Nephron progenitor cell (in vitro differentiated cells): ENCODE measurements at regions not wholly inside any gene's neighbourhood (a gene's known extent, or its start where the extent isn't known, plus 50 kb on each side); places are given as distances from the start of the nearest gene placed in this dataset.

ENCODE experiments used
- DNase-seq: peaks from one replicate; pipeline ENCODE4 v3.0.0; 2021
- H3K27ac Mint-ChIP-seq: 2 replicates; pipeline ENCODE4 v1.8.0; 2021; ENCODE audit warnings: mild to moderate bottlenecking, moderate library complexity, mixed read lengths
- H3K27me3 Mint-ChIP-seq: 2 replicates; pipeline ENCODE4 v1.8.0; 2021; ENCODE audit warnings: mild to moderate bottlenecking, low read depth, mixed read lengths; ENCODE audit not compliant: poor library complexity
- H3K36me3 Mint-ChIP-seq: 2 replicates; pipeline ENCODE4 v1.8.0; 2021; ENCODE audit warnings: low read depth, mixed read lengths
- H3K4me1 Mint-ChIP-seq: 2 replicates; pipeline ENCODE4 v1.8.0; 2021; ENCODE audit warnings: mixed read lengths
- H3K4me3 Mint-ChIP-seq: 2 replicates; pipeline ENCODE4 v1.8.0; 2021; ENCODE audit warnings: mild to moderate bottlenecking, moderate library complexity, mixed read lengths
- H3K9me3 Mint-ChIP-seq: 2 replicates; pipeline ENCODE4 v1.8.0; 2021; ENCODE audit warnings: mild to moderate bottlenecking, moderate library complexity, mixed read lengths
- TF ChIP-seq, protein P1 (sequence below): fragments of 200-600 bp; sonication (generic); IDR thresholded peaks from 2 replicates; pipeline ENCODE4 v1.5.0; 2021; ENCODE audit warnings: antibody characterized with exemption

DNA sequence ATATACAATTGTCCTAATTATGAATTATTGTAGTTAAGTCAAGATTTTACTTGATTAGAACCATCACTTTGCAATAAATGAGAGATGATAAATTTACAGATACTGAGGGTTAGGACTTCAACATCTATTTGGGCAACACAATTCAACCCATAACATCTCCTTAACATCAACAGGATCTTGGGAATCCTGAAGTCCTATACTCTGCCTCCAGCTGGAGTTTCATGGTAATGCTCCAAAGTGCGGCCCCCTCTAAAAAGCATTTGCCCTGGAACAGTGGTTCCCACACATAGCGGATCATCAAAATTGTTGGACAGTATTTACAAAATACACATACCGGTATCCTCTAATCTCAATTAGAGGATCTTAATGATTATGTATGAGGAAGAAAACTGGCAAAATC lies 618.6 kb downstream of the CENPC start:
- Mint-ChIP-seq H3K36me3 (no peaks in the 10 kb centered on the region), H3K9me3 (no peaks in the 10 kb centered on the region), H3K27ac (no peak overlapping the region), H3K4me3 (no peak overlapping the region), H3K4me1 (no peaks in the 10 kb centered on the region), H3K27me3 (peaks cover 3% of the 10 kb centered on the region)
- no peak for DNase-seq
- TF ChIP-seq, protein P1, sequence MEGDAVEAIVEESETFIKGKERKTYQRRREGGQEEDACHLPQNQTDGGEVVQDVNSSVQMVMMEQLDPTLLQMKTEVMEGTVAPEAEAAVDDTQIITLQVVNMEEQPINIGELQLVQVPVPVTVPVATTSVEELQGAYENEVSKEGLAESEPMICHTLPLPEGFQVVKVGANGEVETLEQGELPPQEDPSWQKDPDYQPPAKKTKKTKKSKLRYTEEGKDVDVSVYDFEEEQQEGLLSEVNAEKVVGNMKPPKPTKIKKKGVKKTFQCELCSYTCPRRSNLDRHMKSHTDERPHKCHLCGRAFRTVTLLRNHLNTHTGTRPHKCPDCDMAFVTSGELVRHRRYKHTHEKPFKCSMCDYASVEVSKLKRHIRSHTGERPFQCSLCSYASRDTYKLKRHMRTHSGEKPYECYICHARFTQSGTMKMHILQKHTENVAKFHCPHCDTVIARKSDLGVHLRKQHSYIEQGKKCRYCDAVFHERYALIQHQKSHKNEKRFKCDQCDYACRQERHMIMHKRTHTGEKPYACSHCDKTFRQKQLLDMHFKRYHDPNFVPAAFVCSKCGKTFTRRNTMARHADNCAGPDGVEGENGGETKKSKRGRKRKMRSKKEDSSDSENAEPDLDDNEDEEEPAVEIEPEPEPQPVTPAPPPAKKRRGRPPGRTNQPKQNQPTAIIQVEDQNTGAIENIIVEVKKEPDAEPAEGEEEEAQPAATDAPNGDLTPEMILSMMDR, result no peak

DNA sequence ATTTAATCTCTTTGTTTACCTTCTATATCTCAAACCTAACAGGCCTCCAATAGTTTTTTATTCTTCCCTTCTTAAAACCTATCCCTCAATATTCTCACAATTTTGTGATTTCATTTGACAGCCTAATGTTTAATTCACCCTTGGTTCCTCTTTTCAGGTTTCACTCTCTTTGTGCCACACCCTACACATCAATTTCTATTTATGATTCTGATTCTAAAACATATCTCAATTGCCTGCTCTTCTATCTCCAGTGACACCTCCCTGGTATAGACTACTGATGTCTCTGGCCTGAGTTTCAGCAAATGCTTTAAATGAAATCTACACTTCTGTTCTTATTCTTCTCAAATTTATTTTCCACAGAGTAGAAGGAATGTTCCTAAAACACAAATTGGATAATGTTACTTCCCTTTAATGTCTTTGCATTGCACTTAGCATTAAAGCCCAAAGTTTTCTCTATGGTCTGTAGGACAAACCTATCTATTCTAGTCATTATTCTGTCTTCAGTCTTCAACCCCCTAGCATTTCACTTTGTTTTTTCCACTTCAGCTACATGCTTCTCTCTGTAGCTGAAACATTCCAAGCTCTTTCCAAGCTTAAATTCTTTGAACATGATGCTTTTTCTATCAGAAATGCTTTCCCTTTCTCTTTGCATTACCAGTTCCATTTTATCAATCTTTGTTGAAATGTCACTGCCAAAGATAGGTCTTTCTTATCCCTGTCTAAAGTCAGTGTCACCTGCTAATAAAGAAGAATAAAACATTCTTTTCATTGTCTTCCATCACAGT lies 622.0 kb downstream of the CENPC start:
- Mint-ChIP-seq H3K4me3 (no peak overlapping the region), H3K4me1 (no peaks in the 10 kb centered on the region), H3K36me3 (no peaks in the 10 kb centered on the region), H3K27me3 (peaks cover 3% of the 10 kb centered on the region), H3K9me3 (no peaks in the 10 kb centered on the region), H3K27ac (no peak overlapping the region)
- no peak for DNase-seq
- TF ChIP-seq, protein P1, result no peak

DNA sequence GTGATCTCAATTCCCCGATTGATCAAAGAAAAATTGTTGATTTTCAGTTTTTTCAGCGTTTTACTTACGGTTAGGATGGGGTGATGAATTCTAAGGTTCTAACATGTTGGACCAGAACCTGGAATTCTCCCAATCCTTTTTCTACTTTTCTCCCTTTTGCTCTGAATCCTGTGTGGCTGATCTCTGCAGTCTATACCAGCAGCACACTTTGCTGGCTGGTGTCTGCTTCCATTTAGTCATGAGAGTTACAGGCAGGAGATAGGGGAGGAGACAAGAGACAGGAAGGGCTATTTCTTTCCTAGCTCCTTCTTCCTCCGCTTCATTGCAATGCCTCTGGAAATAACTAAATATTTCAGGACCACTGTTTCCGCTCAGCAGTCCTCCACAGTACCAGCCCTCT lies 623.9 kb downstream of the CENPC start:
- no peak for DNase-seq
- Mint-ChIP-seq H3K36me3 (no peaks in the 10 kb centered on the region), H3K4me1 (no peaks in the 10 kb centered on the region), H3K27me3 (no peaks in the 10 kb centered on the region), H3K4me3 (no peak overlapping the region), H3K27ac (no peak overlapping the region), H3K9me3 (no peaks in the 10 kb centered on the region)
- TF ChIP-seq, protein P1, result no peak

DNA sequence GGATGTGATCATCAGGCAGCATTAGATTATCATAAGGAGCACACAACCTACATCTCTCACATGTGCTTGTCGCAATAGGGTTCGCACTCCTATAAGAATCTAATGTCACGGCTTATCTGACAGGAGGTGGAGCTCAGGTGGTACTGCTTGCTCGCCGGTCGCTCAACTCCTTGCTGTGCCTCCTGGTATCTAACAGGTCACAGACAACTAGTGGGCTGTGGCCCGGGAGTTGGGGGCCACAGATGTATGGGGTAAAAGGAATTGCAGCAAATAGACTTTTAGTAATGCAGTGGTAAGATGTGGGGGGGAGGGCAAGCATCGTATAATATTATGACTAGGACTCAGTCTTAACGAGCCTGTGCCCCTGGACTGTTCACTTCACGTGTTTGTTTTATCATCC lies 624.8 kb downstream of the CENPC start:
- Mint-ChIP-seq H3K9me3 (no peaks in the 10 kb centered on the region), H3K4me1 (no peaks in the 10 kb centered on the region), H3K27ac (no peak overlapping the region), H3K27me3 (no peaks in the 10 kb centered on the region), H3K4me3 (no peak overlapping the region), H3K36me3 (no peaks in the 10 kb centered on the region)
- TF ChIP-seq, protein P1, result no peak
- DNase-seq, result no peak

DNA sequence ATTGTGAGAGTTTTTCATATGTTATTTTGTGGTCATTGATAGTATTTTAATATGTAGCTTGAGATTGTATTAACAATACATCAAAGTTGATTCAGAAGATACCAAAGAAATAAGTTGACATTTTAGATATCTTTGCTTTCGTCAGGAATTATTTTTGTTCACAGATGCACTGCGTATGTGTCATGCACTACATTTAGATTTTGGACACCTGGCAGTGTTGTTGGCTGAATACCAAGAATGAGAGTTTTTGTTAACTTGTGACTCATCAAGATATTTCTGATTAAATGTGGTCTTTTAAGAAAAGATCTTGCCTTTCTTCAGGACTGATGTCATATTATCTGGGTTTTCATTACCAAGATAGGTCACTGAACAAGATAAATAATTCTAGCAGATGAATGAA lies 633.4 kb downstream of the CENPC start:
- Mint-ChIP-seq H3K36me3 (no peaks in the 10 kb centered on the region), H3K9me3 (no peaks in the 10 kb centered on the region), H3K27me3 (no peaks in the 10 kb centered on the region), H3K27ac (no peak overlapping the region), H3K4me3 (no peak overlapping the region), H3K4me1 (no peaks in the 10 kb centered on the region)
- TF ChIP-seq, protein P1, result no peak
- no peak for DNase-seq

DNA sequence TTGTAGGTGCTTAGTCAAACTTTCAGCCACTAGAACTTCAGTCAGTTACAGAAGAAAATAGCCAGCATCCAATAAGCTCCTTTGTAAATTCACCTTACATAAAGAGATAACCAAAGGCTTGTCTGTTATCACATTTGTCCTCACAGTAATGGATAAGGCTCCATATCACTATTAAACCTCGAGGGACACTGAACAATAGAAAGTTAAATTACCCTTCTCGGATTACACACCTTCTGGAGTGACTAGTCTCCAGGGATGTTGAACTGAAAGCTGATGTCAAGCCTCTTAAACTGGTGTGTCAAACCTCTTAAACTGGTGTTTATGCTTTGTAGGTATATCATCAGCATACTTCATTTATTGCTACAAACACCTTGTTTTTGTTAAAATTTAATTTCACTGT lies 639.0 kb downstream of the CENPC start:
- H3K36me3 Mint-ChIP-seq, result no peaks in the 10 kb centered on the region
- no peak overlapping the region for H3K4me3 Mint-ChIP-seq
- H3K27ac Mint-ChIP-seq, result no peak overlapping the region
- no peaks in the 10 kb centered on the region for H3K9me3 Mint-ChIP-seq
- DNase-seq, result no peak
- H3K27me3 Mint-ChIP-seq, result no peaks in the 10 kb centered on the region
- no peaks in the 10 kb centered on the region for H3K4me1 Mint-ChIP-seq
- TF ChIP-seq, protein P1, result no peak
